GM19035 (cell line): ENCODE measurements at regions not wholly inside any gene's neighbourhood (a gene's known extent, or its start where the extent isn't known, plus 50 kb on each side); places are given as distances from the start of the nearest gene placed in this dataset.
"Not testable (repeated sequence)": the region's sequence is repeated elsewhere in the genome, so short reads cannot be mapped to it uniquely, and the experiment has no call there.

Source experiments
- ATAC-seq: cut with Tn5 transposase; IDR thresholded peaks from one replicate; pipeline ENCODE4 v1.9.1; 2021; ENCODE audit not compliant: unreplicated experiment

GRCh38 chr6:167467793-167468431 is 143.0 kb downstream of the TTLL2 start:
- ATAC-seq, result no peak

GRCh38 chr6:167469101-167469500 is 144.2 kb downstream of the TTLL2 start:
- no peak for ATAC-seq

- no peak for ATAC-seq
Measured at GRCh38 chr6:167469672-167470071, 144.8 kb downstream of the TTLL2 start.

GRCh38 chr6:167470101-167470835 is 145.4 kb downstream of the TTLL2 start:
- no peak for ATAC-seq

GRCh38 chr6:167470836-167471547 is 146.1 kb downstream of the TTLL2 start:
- no peak for ATAC-seq

- ATAC-seq, result no peak
Measured at GRCh38 chr6:167471548-167471930, 146.7 kb downstream of the TTLL2 start.

- ATAC-seq, result no peak
Measured at GRCh38 chr6:167472148-167472547, 147.3 kb downstream of the TTLL2 start.

- no peak for ATAC-seq
Measured at GRCh38 chr6:167472880-167473279, 148.0 kb downstream of the TTLL2 start.

- ATAC-seq, result no peak
Measured at GRCh38 chr6:167474171-167474570, 149.3 kb downstream of the TTLL2 start.

- no peak for ATAC-seq
Measured at GRCh38 chr6:167474725-167475124, 149.8 kb downstream of the TTLL2 start.

- ATAC-seq, result no peak
Measured at GRCh38 chr6:167475947-167476346, 151.1 kb downstream of the TTLL2 start.

- ATAC-seq, result no peak
Measured at GRCh38 chr6:167476844-167477595, 152.1 kb downstream of the TTLL2 start.

- no peak for ATAC-seq
Measured at GRCh38 chr6:167477688-167478087, 152.8 kb downstream of the TTLL2 start.

- ATAC-seq, result no peak
Measured at GRCh38 chr6:167479301-167479700, 154.4 kb downstream of the TTLL2 start.

- ATAC-seq, result no peak
Measured at GRCh38 chr6:167479901-167480648, 155.2 kb downstream of the TTLL2 start.

GRCh38 chr6:167481307-167481926 is 156.5 kb downstream of the TTLL2 start:
- ATAC-seq, result no peak

GRCh38 chr6:167482801-167483200 is 157.9 kb downstream of the TTLL2 start:
- not testable (repeated sequence) for ATAC-seq

GRCh38 chr6:167485186-167485978 is 160.5 kb downstream of the TTLL2 start:
- ATAC-seq, result no peak
